CD14-positive monocyte (primary cell): ENCODE measurements at regions not wholly inside any gene's neighbourhood (a gene's known extent, or its start where the extent isn't known, plus 50 kb on each side); places are given as distances from the start of the nearest gene placed in this dataset.

Experiments used
- DNase-seq, 3 donors: peaks; one replicate each; pipeline ENCODE4 v3.0.0-alpha.2; 2011 to 2022
- H2AFZ ChIP-seq: 2 replicates; pipeline ENCODE4 v1.6.0; 2012; ENCODE audit warnings: mild to moderate bottlenecking, low read depth, low read length, inconsistent platforms; ENCODE audit not compliant: insufficient read depth, poor library complexity, severe bottlenecking
- H3K27ac ChIP-seq, 2 donors: 1 replicate in 1 of 2; 2 replicates in 1 of 2; pipeline ENCODE4 v1.5.1; 2012 to 2013; ENCODE audit warnings: low read length in 2 of 2, control low read depth in 1 of 2, inconsistent platforms in 1 of 2, low read depth in 1 of 2, mild to moderate bottlenecking in 1 of 2
- H3K27me3 ChIP-seq, 2 donors: one replicate each; pipeline versions ENCODE4 v1.6.0 to v1.6.1; 2011 to 2013; ENCODE audit warnings: low read length in 2 of 2; ENCODE audit not compliant: control insufficient read depth in 2 of 2, insufficient read depth in 2 of 2
- H3K36me3 ChIP-seq, 2 donors: replicated peaks in 1 of 2; 1 replicate in 1 of 2; 2 replicates in 1 of 2; pipeline versions ENCODE4 v1.5.1 to v1.6.1; 2012 to 2013; ENCODE audit warnings: low read length in 2 of 2, control low read depth in 1 of 2, inconsistent platforms in 1 of 2, mild to moderate bottlenecking in 1 of 2; ENCODE audit not compliant: insufficient read depth in 2 of 2, control insufficient read depth in 1 of 2
- H3K4me1 ChIP-seq, 2 donors: 1 replicate in 1 of 2; 2 replicates in 1 of 2; pipeline versions ENCODE4 v1.5.1 to v1.6.1; 2012 to 2013; ENCODE audit warnings: low read length in 2 of 2, control low read depth in 1 of 2, inconsistent platforms in 1 of 2, mild to moderate bottlenecking in 1 of 2, moderate library complexity in 1 of 2; ENCODE audit not compliant: insufficient read depth in 2 of 2, control insufficient read depth in 1 of 2
- H3K4me2 ChIP-seq: replicated peaks from 2 replicates; pipeline ENCODE3; 2012; ENCODE audit warnings: low read length, moderate library complexity, mild to moderate bottlenecking; ENCODE audit not compliant: poor library complexity, severe bottlenecking; ENCODE audit errors: extremely low read depth
- H3K4me3 ChIP-seq, 3 experiments: fragments of 200-600 bp in 1 of 3; sonication (generic) in 1 of 3; replicated peaks in 1 of 3; 1 replicate in 2 of 3; 2 replicates in 1 of 3; pipeline ENCODE4 v1.5.1; 2011 to 2013; ENCODE audit warnings: low read length in 3 of 3, mild to moderate bottlenecking in 3 of 3, control low read depth in 2 of 3, low read depth in 2 of 3, inconsistent platforms in 1 of 3, moderate library complexity in 1 of 3
- H3K79me2 ChIP-seq: 2 replicates; pipeline ENCODE4 v1.6.0; 2012; ENCODE audit warnings: mild to moderate bottlenecking, control low read depth, inconsistent platforms, low read length, moderate library complexity; ENCODE audit not compliant: insufficient read depth
- H3K9ac ChIP-seq: 2 replicates; pipeline ENCODE4 v1.6.0; 2017; ENCODE audit warnings: low read length, mild to moderate bottlenecking; ENCODE audit not compliant: insufficient read depth, poor library complexity, severe bottlenecking
- H3K9me3 ChIP-seq, 2 donors: replicated peaks in 1 of 2; 1 replicate in 1 of 2; 2 replicates in 1 of 2; pipeline versions ENCODE4 v1.5.1 to v1.6.1; 2012 to 2013; ENCODE audit warnings: low read length in 2 of 2, control low read depth in 1 of 2; ENCODE audit not compliant: control insufficient read depth in 1 of 2, insufficient read depth in 1 of 2
- H4K20me1 ChIP-seq: 2 replicates; pipeline ENCODE4 v1.6.0; 2012; ENCODE audit warnings: mild to moderate bottlenecking, low read length, control low read depth, moderate library complexity; ENCODE audit not compliant: insufficient read depth
- H3K27ac Mint-ChIP-seq, 7 donors: one replicate each; pipeline ENCODE4 v1.8.0; 2020; ENCODE audit warnings: mild to moderate bottlenecking in 7 of 7, mixed read lengths in 7 of 7, moderate library complexity in 6 of 7, inconsistent platforms in 2 of 7
- H3K27me3 Mint-ChIP-seq, 3 donors: one replicate each; pipeline ENCODE4 v1.8.0; 2021 to 2022; ENCODE audit warnings: low read depth in 3 of 3, mild to moderate bottlenecking in 3 of 3, mixed read lengths in 3 of 3, moderate library complexity in 3 of 3, inconsistent platforms in 1 of 3
- H3K36me3 Mint-ChIP-seq, 2 donors: one replicate each; pipeline ENCODE4 v1.8.0; 2020; ENCODE audit warnings: mixed read lengths in 2 of 2, inconsistent platforms in 1 of 2, mild to moderate bottlenecking in 1 of 2
- H3K4me1 Mint-ChIP-seq: one replicate; pipeline ENCODE4 v1.8.0; 2020; ENCODE audit warnings: mild to moderate bottlenecking, mixed read lengths
- H3K4me3 Mint-ChIP-seq, 2 donors: one replicate each; pipeline ENCODE4 v1.8.0; 2020; ENCODE audit warnings: mild to moderate bottlenecking in 2 of 2, mixed read lengths in 2 of 2, moderate library complexity in 1 of 2
- H3K9me3 Mint-ChIP-seq, 7 donors: one replicate each; pipeline ENCODE4 v1.8.0; 2020 to 2022; ENCODE audit warnings: mixed read lengths in 7 of 7, mild to moderate bottlenecking in 6 of 7, moderate library complexity in 6 of 7, inconsistent platforms in 2 of 7
- CTCF ChIP-seq: fragments of 200-600 bp; IDR thresholded peaks from one replicate; pipeline ENCODE4 v1.8.0; 2022; ENCODE audit warnings: antibody characterized with exemption, mild to moderate bottlenecking
- WGBS: methylation state at CpG from one replicate; pipeline ENCODE4 v1.1.5; 2013; ENCODE audit warnings: missing lambda C conversion rate; ENCODE audit not compliant: insufficient coverage; 5-methylcytosine and 5-hydroxymethylcytosine counted together
- intact Hi-C, 2 donors: fragments of 100-400 bp; cut with micrococcal nuclease; formaldehyde crosslinking; loops; one replicate each; pipeline versions ENCODE4 v1.15.0 to v1.15.1; 2023

- H3K4me1 Mint-ChIP-seq: no peaks in the 10 kb centered on the region
Observed at GRCh38 chr10:24153537-24153936, 55.4 kb upstream of the KIAA1217 start.

GRCh38 chr10:24156686-24157085 lies 52.3 kb upstream of the KIAA1217 start:
- Histone ChIP-seq H3K4me3 (no peak overlapping the region), H3K4me1 (no peaks in the 10 kb centered on the region), H2AFZ (no peak overlapping the region), H3K9ac (no peak overlapping the region), H3K9me3 (no peaks in the 10 kb centered on the region), H3K27ac (no peak overlapping the region), H3K79me2 (no peaks in the 10 kb centered on the region), H3K4me2 (no peak overlapping the region), H4K20me1 (no peaks in the 10 kb centered on the region), H3K27me3 (no peaks in the 10 kb centered on the region), H3K36me3 (no peaks in the 10 kb centered on the region)
- no peak for TF ChIP-seq CTCF
- intact Hi-C loops: no loop called here
- no peak overlapping the region for H3K4me3 Mint-ChIP-seq
- WGBS: 36% methylated on average over 1 of the region's 3 CpGs
- H3K27me3 Mint-ChIP-seq: no peaks in the 10 kb centered on the region
- no peaks in the 10 kb centered on the region for H3K36me3 Mint-ChIP-seq
- no peaks in the 10 kb centered on the region for H3K4me1 Mint-ChIP-seq
- no peak overlapping the region for H3K27ac Mint-ChIP-seq
- DNase-seq: no peak
- peaks cover 3 to 19% (median 7%) of the 10 kb centered on the region in 7 donors for H3K9me3 Mint-ChIP-seq

More at GRCh38 chr10:24153537-24153936, 55.4 kb upstream of the KIAA1217 start:
- WGBS: no CpG with 5 or more reads among the region's 3 CpGs
- no peaks in the 10 kb centered on the region for H3K27me3 ChIP-seq
- H3K4me2 ChIP-seq: no peak overlapping the region
- H3K4me1 ChIP-seq: no peaks in the 10 kb centered on the region
- H3K79me2 ChIP-seq: no peaks in the 10 kb centered on the region
- no peak overlapping the region for H3K27ac ChIP-seq
- no peaks in the 10 kb centered on the region for H3K9me3 ChIP-seq
- no peaks in the 10 kb centered on the region for H3K36me3 Mint-ChIP-seq
- H3K9me3 Mint-ChIP-seq: peaks cover 3 to 27% (median 8%) of the 10 kb centered on the region in 7 donors
- H3K36me3 ChIP-seq: no peaks in the 10 kb centered on the region
- no peaks in the 10 kb centered on the region for H4K20me1 ChIP-seq
- DNase-seq: no peak
- no peak overlapping the region for H3K4me3 ChIP-seq
- TF ChIP-seq CTCF: no peak
- H2AFZ ChIP-seq: no peak overlapping the region
- no peak overlapping the region for H3K9ac ChIP-seq
- intact Hi-C loops: no loop called here
- peaks cover 0 to 1% (median 0%) of the 10 kb centered on the region in 3 donors for H3K27me3 Mint-ChIP-seq
- no peak overlapping the region for H3K4me3 Mint-ChIP-seq
- H3K27ac Mint-ChIP-seq: no peak overlapping the region
